NCI-H2196 (cell line): ENCODE measurements at regions not wholly inside any gene's neighbourhood (a gene's known extent, or its start where the extent isn't known, plus 50 kb on each side); places are given as distances from the start of the nearest gene placed in this dataset.

Experiments used
- DNase-seq: peaks from one replicate; lab custom pipeline; 2025; ENCODE audit not compliant: unreplicated experiment; lab: John Stamatoyannopoulos, UW

- no peak for DNase-seq
Observed at GRCh38 chr7:91517201-91517785, 253.1 kb downstream of the FZD1 start.

- DNase-seq = no peak
Observed at GRCh38 chr7:91518058-91518457, 253.8 kb downstream of the FZD1 start.

DNA sequence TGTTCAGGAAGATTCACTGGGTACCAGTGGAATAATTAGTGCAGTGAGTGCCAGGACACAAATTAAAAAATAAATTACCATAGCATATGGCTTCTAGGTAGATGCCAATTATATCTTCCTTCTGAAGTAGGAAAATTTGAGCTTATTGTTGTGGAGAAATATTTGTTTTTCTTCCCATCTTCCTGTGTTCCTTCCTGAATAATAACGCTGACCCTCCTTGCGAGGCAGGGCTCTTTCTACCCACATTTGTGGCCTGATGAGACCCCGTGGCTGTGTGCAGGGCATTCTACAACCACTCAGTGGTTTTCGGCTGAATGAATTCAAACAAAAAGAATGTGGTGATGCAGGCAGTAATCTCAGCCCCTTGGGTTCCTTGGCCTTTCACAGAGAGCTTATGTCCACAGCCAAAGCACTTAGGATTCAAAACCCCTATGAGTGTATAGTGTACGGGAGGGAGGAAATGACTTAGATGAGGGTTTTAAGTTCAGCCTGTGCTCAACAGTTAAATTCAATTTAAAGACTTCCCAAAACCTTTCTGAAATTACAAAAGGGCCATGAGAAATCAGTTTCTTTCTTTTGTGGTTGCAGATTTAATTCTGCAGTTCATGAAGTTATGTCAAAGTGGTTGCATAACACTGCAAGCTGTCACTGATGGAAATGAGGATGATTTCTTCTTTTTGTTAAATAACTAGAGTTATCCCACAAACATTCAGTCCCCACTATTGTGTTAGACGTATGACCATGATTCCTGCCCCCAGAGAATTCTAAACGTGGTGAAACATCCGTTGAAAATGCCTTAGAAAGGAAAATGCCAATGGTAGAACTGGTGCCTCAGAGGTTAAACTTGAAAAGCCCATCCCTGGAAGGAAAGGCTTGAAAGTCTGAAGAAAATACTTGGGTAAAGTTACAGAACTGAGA lies 255.3 kb downstream of the FZD1 start:
- no peak for DNase-seq

DNA sequence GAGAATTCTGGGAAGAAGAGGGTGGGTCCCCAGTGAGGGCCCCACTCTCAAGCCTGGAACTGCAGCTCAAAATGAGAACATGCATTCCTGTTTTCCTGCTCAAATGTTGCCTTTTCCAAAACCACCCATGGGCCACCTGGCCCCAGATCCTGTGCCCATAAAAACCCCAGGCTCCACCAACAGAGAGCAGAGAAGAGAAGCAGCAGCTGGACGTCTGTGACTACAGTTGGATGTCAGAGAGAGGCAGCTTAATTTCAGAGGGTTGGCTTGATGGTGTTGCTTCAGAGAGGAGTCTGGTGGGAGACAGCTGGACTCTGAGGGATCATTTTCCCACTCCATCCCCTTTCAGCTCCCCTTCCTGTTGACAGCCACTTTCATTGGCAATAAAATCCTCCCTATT lies 256.4 kb downstream of the FZD1 start:
- DNase-seq = no peak

DNA sequence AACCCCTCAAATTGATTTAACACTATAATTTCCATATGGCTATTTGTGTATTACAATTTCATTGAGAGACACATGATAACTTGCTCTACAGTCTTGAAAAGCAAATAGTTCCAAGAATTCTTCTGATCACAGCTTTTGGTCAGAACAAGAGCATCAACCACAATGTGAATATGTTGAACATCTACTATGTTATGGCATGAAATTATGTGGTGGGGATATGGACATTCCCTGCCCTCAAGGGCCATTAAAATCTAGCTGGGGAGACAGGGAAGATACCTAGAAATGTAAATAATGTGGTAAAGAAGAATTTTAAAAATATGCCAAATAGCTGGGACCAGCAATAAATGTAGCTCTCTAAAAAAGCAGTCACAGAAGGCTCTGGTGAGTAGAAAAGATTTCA lies 262.2 kb downstream of the FZD1 start:
- DNase-seq = no peak

- no peak for DNase-seq
Observed at GRCh38 chr7:91527460-91527859, 263.2 kb downstream of the FZD1 start.

DNA sequence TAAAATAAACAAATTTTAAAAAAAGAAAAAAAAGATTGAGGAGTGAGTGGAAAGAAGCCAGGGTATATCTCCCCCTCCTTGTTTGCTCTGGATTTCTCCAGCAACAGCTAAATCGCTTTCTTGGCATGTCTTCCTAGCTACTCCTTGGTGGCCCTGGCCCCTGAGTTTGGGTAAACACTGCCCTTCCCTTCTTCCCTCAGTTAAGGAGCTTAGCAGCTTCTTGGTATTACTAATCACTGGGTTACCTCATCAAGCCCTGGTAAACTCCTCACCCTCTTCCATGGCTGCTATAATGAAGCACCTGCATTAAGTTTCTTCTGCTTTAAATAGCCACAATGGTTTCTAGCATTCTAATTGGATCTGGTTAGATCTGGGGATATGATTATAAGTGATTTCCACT lies 269.8 kb downstream of the FZD1 start:
- DNase-seq = no peak

- no peak for DNase-seq
Observed at GRCh38 chr7:91537260-91538152, 273.3 kb downstream of the FZD1 start.

DNA sequence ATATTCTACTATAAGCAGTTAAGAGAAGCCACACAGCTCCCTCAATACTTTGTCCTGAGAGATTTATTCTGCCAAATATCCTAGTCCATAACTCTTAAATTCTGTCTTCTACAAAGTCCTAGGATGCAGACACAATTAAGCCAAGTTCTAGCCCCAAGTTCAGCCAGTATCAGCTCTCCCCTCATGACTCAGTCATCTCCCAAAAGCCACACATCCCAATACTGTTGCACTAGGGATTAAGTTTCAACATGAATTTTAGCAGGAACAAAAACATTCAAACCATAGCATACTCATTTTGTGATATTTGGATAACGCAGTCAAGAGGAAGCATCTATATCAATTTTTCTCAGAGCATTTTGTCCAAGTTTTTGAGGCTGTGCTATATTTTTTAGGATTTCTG lies 277.4 kb downstream of the FZD1 start:
- DNase-seq = no peak

- no peak for DNase-seq
Observed at GRCh38 chr7:91543646-91544045, 279.4 kb downstream of the FZD1 start.

GRCh38 chr7:91549878-91550277 lies 285.6 kb downstream of the FZD1 start:
- no peak for DNase-seq

- DNase-seq = no peak
Observed at GRCh38 chr7:91550931-91551330, 286.7 kb downstream of the FZD1 start.

- no peak for DNase-seq
Observed at GRCh38 chr7:91551377-91552175, 287.3 kb downstream of the FZD1 start.

GRCh38 chr7:91553410-91553895 lies 289.2 kb downstream of the FZD1 start:
- DNase-seq = no peak

GRCh38 chr7:91554883-91555282 lies 290.6 kb downstream of the FZD1 start:
- no peak for DNase-seq

GRCh38 chr7:91556239-91556638 lies 292.0 kb downstream of the FZD1 start:
- DNase-seq = no peak

GRCh38 chr7:91556956-91557650 lies 292.9 kb downstream of the FZD1 start:
- DNase-seq = peak; percentile 11

DNA sequence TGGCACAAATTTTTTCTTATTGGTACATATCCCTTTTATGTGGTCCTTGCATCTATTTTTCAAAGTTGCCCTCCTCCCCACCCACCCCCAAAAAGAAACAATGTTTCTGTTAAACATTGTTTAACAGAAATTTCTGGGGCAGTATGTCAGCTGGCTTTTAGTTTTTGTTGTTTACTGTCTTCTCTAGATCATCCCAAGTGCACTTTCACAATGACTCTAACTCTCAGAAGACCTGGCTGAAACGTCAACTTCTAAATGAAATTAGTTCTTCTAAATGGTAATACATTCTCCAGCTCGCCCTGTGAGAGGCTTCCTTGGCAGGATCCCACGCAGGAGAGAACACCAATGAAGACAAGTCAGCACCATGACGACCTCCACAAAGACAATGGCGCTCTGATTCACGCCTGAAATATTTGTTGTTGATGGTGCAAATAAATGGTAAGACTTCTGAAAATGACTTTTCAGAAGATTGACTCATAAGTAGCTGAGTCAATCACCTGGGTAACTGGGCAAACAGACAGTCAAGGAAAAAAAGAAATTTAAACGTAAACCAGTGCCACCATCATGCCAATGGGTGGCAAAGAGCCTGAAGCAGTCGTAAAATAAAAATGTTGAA lies 293.7 kb downstream of the FZD1 start:
- DNase-seq = no peak

- DNase-seq = no peak
Observed at GRCh38 chr7:91559947-91560346, 295.7 kb downstream of the FZD1 start.

DNA sequence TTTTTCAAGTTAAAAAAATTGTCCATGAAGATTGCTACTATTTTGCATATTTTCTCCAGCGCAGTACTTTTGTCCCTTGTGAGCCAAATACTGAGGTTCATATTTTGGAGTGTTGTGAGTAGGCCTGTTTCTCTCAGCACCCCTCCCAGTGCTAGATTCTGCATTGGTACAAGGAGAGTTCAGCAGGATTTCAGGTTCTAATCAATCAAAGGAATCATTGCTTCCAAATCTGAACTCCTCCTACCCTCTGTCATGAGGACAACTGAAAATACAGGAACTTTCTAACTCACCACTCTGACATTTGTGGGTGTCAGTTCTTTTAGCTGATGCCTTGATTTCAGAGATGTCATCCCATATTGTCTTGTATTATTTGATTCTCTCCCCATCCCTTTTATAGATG lies 299.9 kb downstream of the FZD1 start:
- DNase-seq = no peak
